Tibial nerve (tissue), 4 donors: ENCODE measurements at regions not wholly inside any gene's neighbourhood (a gene's known extent, or its start where the extent isn't known, plus 50 kb on each side); places are given as distances from the start of the nearest gene placed in this dataset.

Source experiments
- DNase-seq, 2 donors: peaks; one replicate each; pipeline ENCODE4 v3.0.0-alpha.2; 2019; ENCODE audit warnings: low spot score in 2 of 2
- H3K27ac ChIP-seq, 4 donors: fragments of 200-600 bp; sonication (generic) in 3 of 4; one replicate each; pipeline ENCODE4 v1.5.1; 2017 to 2019; ENCODE audit warnings: mild to moderate bottlenecking in 1 of 4
- H3K27me3 ChIP-seq, 2 donors: fragments of 200-600 bp; sonication (generic) in 1 of 2; one replicate each; pipeline versions ENCODE4 v1.5.1 to v1.6.0; 2017 to 2019
- H3K36me3 ChIP-seq, 3 donors: fragments of 200-600 bp; sonication (generic); one replicate each; pipeline ENCODE4 v1.5.1; 2018 to 2019
- H3K4me1 ChIP-seq, 4 donors: fragments of 200-600 bp; sonication (generic) in 3 of 4; one replicate each; pipeline ENCODE4 v1.5.1; 2017 to 2019
- H3K4me3 ChIP-seq, 4 donors: fragments of 200-600 bp; sonication (generic) in 3 of 4; one replicate each; pipeline ENCODE4 v1.5.1; 2017 to 2019; ENCODE audit warnings: mild to moderate bottlenecking in 1 of 4, moderate library complexity in 1 of 4
- H3K9me3 ChIP-seq, 4 donors: fragments of 200-600 bp; sonication (generic) in 3 of 4; one replicate each; pipeline ENCODE4 v1.5.1; 2017 to 2019
- CTCF ChIP-seq, 5 experiments: fragments of 200-600 bp in 3 of 5; fragments of 450-650 bp in 2 of 5; sonication (generic) in 3 of 5; IDR thresholded peaks; one replicate each; pipeline ENCODE4 v1.5.1; 2016 to 2019; ENCODE audit warnings: antibody characterized with exemption in 5 of 5, mild to moderate bottlenecking in 3 of 5, moderate library complexity in 2 of 5
- EP300 ChIP-seq, 2 donors: sonication (generic); formaldehyde crosslinking; IDR thresholded peaks; one replicate each; pipeline ENCODE4 v1.6.1; 2017; ENCODE audit warnings: antibody characterized with exemption in 2 of 2, mild to moderate bottlenecking in 1 of 2
- POLR2A ChIP-seq, 2 donors: fragments of 450-650 bp; IDR thresholded peaks; one replicate each; pipeline ENCODE4 v1.6.1; 2017; ENCODE audit warnings: antibody characterized with exemption in 2 of 2, mild to moderate bottlenecking in 2 of 2, moderate library complexity in 2 of 2
- WGBS, 2 donors: methylation state at CpG; one replicate each; pipeline ENCODE4 v1.1.5; 2018; 5-methylcytosine and 5-hydroxymethylcytosine counted together

- Histone ChIP-seq H3K4me3 (no peak overlapping the region), H3K27ac (no peak overlapping the region), H3K9me3 (no peaks in the 10 kb centered on the region), H3K36me3 (no peaks in the 10 kb centered on the region), H3K4me1 (peaks cover 0 to 22% (median 4%) of the 10 kb centered on the region in 4 donors), H3K27me3 (no peaks in the 10 kb centered on the region)
- DNase-seq = no peak
- TF ChIP-seq CTCF (IDR thresholded peaks at IDR 0.05) = no peak
- TF ChIP-seq EP300 (IDR thresholded peaks at IDR 0.05) = no peak
- no peak for TF ChIP-seq POLR2A (IDR thresholded peaks at IDR 0.05)
These were observed 105.3 kb upstream of the TENT5A start for GRCh38 chr6:81857812-81858211.

- H3K4me1 ChIP-seq = peaks cover 0 to 21% (median 4%) of the 10 kb centered on the region in 4 donors
- no peaks in the 10 kb centered on the region for H3K9me3 ChIP-seq
- H3K4me3 ChIP-seq = no peak overlapping the region
- TF ChIP-seq CTCF (IDR thresholded peaks at IDR 0.05) (no peak), EP300 (IDR thresholded peaks at IDR 0.05) (no peak), POLR2A (IDR thresholded peaks at IDR 0.05) (no peak)
- H3K27me3 ChIP-seq = no peaks in the 10 kb centered on the region
- no peak for DNase-seq
- 88 to 91% methylated on average over 1 of the region's 1 CpG for WGBS, 2 donors
- H3K36me3 ChIP-seq = no peaks in the 10 kb centered on the region
- no peak overlapping the region for H3K27ac ChIP-seq
These were observed 104.4 kb upstream of the TENT5A start for GRCh38 chr6:81856872-81857271.

GRCh38 chr6:81854474-81854873 is 102.0 kb upstream of the TENT5A start:
- no peaks in the 10 kb centered on the region for H3K4me1 ChIP-seq
- no peak overlapping the region for H3K27ac ChIP-seq
- no peaks in the 10 kb centered on the region for H3K27me3 ChIP-seq
- H3K36me3 ChIP-seq = no peaks in the 10 kb centered on the region
- whole genome bisulfite sequencing, 2 donors = 92 to 95% methylated on average over 2 of the region's 2 CpGs
- TF ChIP-seq POLR2A (IDR thresholded peaks at IDR 0.05) = no peak
- no peak for TF ChIP-seq EP300 (IDR thresholded peaks at IDR 0.05)
- no peak for TF ChIP-seq CTCF (IDR thresholded peaks at IDR 0.05)
- no peaks in the 10 kb centered on the region for H3K9me3 ChIP-seq
- no peak overlapping the region for H3K4me3 ChIP-seq
- no peak for DNase-seq

- whole genome bisulfite sequencing, 2 donors = 69 to 77% methylated on average over 2 of the region's 2 CpGs
- no peaks in the 10 kb centered on the region for H3K9me3 ChIP-seq
- no peaks in the 10 kb centered on the region for H3K4me1 ChIP-seq
- no peak overlapping the region for H3K27ac ChIP-seq
- no peaks in the 10 kb centered on the region for H3K27me3 ChIP-seq
- H3K4me3 ChIP-seq = no peak overlapping the region
- H3K36me3 ChIP-seq = no peaks in the 10 kb centered on the region
- TF ChIP-seq EP300 (IDR thresholded peaks at IDR 0.05) (no peak), CTCF (IDR thresholded peaks at IDR 0.05) (no peak), POLR2A (IDR thresholded peaks at IDR 0.05) (no peak)
- DNase-seq = no peak
These were observed 101.5 kb upstream of the TENT5A start for GRCh38 chr6:81853975-81854374.

GRCh38 chr6:81849248-81849647 is 96.8 kb upstream of the TENT5A start:
- no peak for TF ChIP-seq POLR2A (IDR thresholded peaks at IDR 0.05)
- TF ChIP-seq CTCF (IDR thresholded peaks at IDR 0.05) = no peak
- no peak for TF ChIP-seq EP300 (IDR thresholded peaks at IDR 0.05)
- Histone ChIP-seq H3K9me3 (no peaks in the 10 kb centered on the region), H3K4me3 (no peak overlapping the region), H3K27me3 (no peaks in the 10 kb centered on the region), H3K4me1 (peaks cover 0 to 15% (median 0%) of the 10 kb centered on the region in 4 donors), H3K36me3 (no peaks in the 10 kb centered on the region), H3K27ac (no peak overlapping the region)
- no peak for DNase-seq
- 69 to 82% methylated on average over 4 of the region's 4 CpGs for whole genome bisulfite sequencing, 2 donors
